GM18909 (cell line): ENCODE measurements at regions not wholly inside any gene's neighbourhood (a gene's known extent, or its start where the extent isn't known, plus 50 kb on each side); places are given as distances from the start of the nearest gene placed in this dataset.
"Not testable (repeated sequence)": the region's sequence is repeated elsewhere in the genome, so short reads cannot be mapped to it uniquely, and the experiment has no call there.

Experiments
- ATAC-seq: cut with Tn5 transposase; IDR thresholded peaks from one replicate; pipeline ENCODE4 v1.9.1; 2021; ENCODE audit warnings: mild to moderate bottlenecking; ENCODE audit not compliant: unreplicated experiment, poor library complexity

DNA sequence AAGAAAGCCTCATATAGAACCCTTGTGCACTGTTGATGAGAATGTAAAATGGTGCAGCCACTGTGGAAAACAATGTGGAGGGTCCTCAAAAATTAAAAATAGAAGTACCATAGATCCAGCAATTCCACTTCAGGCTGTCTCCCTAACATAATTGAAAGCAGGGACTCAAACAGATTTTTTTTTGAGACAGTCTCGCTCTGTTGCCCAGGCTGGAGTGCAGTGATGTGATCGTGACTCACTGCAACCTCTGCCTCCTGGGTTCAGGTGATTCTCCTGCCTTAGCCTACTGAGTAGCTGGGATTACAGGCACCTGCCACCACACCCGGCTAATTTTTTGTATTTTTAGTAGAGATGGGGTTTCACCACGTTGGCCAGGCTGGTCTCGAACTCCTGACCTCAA lies 356.6 kb upstream of the ROPN1 start:
- not testable (repeated sequence) for ATAC-seq

DNA sequence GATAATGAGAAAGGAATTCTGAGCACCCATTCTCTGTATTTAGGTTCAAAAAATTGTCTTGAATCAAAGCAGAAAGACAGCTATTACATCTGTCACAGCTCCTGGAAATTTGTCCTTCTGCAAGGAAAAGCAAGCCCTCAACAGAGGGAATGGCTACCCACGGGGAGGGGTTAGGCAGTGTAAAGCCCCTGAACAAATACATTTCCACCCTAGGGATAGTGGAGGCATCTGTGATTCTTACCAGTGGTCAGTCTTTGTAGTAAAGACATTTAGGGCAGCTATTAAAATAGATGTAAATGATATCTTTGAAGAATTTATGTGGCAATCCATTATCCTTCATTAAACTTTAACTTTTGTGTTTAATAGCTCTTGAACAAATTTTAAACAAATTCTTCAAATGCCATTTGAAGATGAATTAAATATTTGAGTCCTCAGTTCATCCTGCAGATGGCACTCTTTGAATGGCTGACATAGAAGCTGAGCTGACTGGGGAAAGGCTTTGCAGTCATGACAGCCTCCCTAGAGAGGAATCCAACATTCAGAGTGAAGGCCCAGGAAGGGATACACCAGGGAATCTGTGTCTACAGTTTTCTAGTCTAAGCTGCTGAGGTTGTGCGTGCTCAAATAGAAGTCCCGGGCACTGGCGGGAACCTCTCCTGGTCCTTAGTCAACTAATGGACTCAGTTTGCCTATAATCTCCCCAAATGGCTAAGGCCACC lies 359.7 kb upstream of the ROPN1 start:
- no peak for ATAC-seq

DNA sequence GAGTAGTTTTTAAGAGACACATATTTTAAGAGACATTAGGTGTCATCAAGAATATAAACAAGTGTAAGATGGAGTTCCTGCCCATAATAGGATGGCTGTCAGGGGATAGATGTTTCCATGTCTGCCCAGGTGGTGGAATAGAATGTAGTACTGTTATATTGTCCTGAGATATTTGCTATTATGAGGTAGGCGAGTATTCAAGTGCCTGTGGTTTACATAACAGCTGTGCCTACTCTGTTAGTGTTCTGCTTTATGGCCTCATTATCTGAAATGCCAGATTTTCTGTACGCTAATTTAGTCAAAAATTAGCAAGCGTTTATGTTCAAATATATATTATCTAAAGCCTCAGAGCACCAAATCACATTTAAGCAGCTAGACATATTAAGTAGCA lies 360.2 kb upstream of the ROPN1 start:
- ATAC-seq, result no peak

DNA sequence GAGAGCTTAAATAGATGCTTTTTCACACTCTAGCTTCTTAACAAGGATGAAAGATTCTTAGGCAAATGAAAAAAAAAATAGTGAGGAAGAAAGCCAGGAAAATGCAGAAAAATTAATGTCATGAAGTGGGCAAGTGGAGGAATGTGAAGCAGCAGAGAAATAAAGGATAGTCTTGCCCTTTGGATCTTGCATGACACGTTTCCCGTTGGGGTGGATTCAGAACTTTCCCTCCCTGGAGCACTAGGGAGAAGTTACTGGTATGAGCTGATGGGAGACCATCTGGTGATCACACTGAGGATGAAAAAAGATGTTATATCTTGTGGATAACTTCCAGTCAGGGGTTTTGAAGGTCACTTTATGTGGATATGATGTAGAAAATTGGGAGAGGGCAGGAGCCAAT lies 361.8 kb upstream of the ROPN1 start:
- ATAC-seq, result no peak

DNA sequence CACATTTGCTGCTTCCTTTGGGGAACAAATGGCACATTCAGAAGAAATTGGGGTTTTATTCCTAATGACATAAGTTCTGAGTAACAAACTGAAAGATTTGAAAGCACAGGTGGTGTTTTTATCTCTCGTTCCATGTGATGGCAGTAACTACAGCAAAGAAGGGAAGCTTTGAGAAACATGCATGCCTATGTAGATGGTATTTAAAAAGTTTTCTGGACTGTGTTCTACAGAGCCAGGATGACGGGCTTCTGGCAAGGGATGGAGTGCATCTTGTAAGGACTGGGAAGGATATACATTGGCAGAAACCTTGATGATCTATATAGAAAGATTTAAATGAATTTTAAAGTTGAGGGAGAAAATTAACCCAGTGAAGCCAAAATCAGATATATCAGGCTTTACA lies 362.2 kb upstream of the ROPN1 start:
- ATAC-seq, result no peak

DNA sequence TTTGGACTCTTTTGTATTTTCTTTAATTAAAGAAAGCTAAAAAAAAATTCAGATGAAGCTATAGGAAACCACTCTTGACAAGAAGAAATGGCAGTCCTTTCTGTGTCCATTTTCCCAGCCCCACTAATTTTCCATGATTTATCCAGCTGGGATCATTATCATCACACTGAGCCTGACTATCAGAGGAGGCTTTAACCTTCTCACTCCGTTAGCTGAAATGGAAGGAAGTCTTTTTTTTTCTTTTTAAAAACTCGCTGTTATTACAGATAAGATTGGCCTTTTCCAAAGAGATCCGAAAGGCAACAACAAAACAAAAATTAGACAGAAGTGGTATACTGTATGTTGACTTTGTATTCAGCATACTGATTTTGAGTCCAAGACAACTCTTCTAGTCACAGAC lies 366.2 kb upstream of the ROPN1 start:
- ATAC-seq, result no peak

DNA sequence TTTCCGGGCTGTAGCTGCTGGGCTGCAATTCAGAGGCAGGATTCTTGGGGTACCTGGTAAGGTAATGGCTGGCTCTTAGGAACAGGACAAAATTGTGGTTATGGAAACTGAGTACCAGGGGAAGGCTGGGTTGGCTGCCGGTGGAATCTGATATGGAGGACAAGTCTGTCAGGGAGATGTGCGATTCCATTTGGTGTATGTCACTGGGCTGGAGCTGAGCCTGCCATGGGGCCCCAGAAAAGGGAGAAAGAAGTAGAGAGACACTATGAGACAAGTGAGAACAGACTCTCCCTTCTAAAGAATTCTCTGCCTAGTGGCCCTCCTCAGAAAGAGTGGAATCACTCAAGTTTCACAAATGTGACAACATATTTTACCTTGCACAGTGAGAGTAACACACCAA lies 368.2 kb upstream of the ROPN1 start:
- ATAC-seq, result no peak

DNA sequence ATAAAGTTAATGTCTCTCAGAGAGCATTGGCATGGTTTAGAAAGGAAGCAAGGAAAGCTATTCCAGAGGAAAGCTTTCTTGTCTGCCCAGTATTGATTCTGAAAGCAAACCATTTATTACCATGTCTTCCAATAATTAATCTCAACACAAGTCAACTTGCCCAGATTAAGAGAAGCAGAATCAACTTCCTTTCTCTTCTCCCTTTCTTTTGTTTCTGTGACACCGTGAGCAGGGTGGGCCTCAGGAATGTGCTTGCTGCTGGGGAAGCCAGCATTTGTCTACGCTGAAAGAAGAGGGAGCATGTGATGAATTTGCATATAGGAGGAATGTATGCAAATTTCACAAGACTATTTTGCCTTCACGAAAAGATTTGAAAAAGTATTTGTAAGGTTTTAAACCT lies 368.6 kb upstream of the ROPN1 start:
- no peak for ATAC-seq

DNA sequence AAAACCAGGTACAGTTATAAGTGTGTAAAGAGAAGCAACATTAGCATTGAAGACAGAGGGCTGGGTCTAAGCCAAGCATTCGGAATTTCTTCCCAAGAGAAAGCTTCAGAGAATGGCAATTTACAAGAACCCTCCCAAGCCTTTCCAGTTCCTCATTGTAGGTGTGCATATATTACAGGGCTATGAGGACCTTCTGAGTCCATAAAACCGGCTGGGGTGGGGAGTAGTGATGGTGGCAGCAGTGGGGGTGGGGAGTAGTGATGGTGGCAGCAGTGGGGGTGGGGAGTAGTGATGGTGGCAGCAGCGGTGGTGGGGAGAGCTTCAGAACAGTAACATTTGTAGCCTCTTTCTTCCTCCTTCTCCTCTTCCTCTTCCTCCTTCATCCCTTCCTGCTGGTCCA lies 368.7 kb upstream of the UMPS start:
- ATAC-seq, result no peak

DNA sequence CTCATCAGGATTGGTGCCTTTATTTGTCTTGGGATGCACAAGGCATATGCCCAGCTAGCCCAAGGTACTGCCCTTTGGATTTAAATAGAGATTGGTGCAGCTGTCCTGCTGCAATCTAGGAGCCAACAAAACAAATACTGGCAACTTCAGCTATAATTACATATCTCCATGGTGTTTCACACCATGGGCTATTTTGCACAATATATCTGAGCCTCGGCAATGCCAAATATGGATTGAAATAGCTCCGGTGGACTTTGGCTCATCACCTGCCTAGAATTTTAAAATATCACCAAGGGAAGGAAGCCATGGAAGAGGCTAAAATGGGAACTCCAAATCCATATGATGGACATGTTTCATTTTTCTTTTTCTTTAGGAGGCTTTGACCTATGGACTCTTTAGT lies 367.8 kb upstream of the UMPS start:
- no peak for ATAC-seq

DNA sequence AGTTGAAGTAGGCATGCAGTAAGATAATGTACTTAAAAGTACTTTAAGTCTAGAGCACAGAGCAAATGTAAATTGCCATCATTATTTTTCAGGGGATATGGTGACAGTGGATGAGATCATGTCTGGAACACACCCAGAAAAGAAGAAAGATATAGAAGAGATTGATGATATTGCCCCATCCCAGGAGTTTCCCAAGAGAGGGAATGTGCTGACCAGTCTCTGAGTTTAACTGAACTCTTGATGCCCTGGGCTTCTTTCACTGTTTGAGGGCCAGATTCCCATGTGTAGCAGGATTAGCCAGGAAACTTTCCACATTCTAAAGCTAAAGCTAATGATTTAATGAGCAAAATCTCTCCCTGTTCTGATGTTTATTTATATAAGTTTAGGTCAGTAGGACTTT lies 366.8 kb upstream of the UMPS start:
- no peak for ATAC-seq

DNA sequence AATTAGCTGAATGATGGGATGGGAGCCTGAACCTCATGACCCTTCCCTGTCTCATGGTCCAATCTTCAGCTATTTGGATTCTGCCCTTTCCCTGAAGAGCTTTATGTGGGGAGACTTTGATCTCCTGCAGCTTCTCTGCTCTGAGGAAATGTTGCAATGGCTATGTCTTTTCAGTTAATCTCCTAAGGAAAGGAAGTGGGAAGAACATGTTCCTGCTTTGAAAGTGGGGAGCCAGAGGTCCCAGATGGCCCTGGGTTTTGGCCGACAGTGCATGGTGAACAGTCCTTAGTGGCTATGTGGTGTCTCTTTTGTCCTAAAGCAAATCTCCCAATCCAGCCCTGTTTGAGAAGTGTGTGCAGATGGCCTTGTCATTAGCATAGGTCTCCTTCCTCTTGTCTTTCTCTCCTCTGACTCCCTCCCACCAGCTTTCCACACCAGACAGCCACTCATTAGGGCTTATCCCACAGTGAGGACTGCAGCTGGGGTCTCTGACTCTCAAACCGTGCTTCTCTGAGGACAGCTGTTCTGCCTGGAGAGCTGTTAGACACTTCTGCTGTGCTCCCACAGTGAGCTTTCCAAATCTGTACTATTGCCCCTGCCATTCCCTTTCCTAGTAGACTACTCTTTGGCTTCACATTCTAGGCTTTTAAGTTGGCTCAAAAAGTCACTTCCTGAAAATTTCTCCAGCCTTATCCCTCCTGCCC lies 365.8 kb upstream of the UMPS start:
- no peak for ATAC-seq

DNA sequence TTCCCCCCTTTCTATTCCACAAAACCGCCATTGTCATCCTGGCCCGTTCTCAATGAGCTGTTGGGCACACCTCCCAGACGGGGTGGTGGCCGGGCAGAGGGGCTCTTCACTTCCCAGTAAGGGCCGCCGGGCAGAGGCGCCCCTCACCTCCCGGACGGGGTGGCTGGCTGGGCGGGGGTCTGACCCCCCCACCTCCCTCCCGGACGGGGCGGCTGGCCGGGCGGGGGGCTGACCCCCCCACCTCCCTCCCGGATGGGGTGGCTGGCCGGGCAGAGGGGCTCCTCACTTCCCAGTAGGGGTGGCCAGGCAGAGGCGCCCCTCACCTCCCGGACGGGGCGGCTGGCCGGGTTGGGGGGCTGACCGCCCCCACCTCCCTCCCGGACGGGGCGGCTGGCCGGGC lies 363.6 kb upstream of the UMPS start:
- not testable (repeated sequence) for ATAC-seq

DNA sequence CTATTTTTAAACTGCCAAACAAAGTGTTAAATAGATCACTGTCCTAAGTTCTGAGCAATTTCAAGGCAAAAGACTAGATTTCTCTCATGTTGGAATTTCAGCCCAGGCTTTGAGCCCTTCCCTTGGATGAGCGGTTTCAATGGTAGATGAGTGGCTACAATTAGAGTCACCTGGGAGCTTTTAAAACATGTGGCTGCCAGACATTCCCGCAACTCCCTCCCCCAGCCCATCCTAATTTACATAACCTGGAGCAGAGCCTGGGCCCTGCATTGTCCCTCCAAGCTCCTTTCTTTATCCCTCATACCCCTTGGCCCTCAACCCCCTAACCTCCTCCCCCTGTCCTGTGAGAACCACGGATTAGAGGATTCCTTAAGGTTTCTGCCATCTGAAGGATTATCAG lies 357.5 kb upstream of the UMPS start:
- ATAC-seq, result no peak

DNA sequence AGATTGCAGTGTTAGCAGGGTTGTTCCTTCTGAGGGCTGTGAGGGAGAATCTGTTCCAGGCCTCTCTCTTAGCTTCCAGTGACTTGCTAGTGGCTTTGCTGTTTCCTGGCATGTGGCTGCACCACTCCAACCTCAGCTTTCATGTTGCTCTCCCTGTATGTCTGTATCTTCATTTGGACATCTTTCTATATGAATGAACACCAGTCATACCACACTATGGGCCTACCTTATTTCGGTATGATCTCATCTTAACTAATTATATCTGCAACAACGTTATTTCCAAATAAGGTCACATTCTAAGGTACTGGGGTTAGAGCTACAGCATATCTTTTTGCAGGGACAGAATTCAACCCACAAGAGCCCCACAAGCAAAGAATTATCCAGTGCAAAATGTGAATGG lies 356.7 kb upstream of the UMPS start:
- peak; percentile 65 for ATAC-seq

DNA sequence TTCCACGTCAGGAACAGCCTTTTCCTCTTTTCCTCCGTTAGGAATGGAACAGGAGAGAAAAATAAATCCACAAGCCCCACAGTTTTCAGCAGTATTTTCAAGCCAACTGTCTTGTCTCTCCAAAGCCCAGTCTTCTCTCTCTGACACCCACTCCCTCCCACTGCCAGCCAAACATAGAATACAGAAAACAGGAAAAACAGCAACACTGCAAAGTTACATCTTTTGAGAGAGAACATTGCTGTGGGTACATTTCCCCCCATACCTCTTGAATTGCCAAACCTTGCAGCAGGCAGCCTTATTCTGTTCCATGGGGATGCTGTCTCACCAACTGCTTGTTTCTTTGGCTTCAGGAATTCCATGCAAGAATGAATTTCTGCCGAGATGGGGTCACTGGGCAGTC lies 355.7 kb upstream of the UMPS start:
- ATAC-seq, result no peak

DNA sequence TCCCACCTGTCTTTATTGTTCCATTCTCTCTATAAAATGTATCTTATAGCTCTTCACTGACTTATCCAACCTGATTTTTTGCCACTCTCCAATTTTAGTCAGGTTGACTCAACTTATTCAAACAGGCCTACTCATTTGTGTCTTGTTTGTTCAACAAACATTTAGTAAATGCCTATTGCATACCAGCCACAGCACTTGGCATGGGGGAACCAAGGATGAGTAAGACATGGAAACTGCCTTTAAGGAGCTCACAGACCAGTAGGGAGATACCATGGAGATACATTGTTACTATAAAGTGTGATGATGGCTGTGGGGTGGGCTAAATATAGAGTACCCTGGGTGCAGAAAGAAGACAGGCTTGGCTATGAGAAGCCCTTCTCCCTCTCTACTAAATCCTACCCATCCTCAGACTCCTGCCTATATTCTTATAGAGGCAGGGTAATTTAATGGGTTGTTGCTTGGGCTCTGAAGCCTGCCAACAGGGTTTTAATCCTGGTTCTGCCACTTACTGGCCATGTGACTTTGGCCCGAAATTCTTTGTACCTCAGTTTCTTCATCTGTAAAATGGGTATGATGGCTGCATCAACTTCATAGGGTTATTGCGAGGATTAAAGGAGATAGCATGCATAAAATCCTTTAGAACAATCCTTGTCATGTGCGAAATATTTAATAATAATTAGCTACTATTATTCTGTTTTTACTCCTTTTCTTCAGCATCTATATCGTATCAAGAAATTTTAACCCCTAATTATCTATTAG lies 348.5 kb upstream of the UMPS start:
- ATAC-seq, result no peak

DNA sequence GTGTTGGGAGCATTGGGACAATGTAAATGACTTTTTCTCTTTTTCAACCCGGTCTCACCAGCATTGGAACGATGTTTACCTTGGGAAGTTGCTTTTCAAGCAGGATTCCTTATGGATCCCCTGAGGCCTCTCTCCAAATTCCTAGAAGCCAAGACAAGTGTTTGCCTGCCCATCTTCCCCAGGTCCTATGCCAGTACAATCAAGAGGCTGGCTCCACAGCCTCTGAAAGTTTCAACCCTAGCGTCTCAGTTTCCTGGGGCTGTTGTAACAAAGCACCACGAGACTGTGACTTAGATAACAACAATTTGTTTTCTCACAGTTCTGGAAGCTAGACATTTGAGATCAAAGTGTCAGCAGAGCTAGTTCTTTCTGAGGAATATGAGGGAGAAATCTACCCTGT lies 347.2 kb upstream of the UMPS start:
- ATAC-seq, result no peak

DNA sequence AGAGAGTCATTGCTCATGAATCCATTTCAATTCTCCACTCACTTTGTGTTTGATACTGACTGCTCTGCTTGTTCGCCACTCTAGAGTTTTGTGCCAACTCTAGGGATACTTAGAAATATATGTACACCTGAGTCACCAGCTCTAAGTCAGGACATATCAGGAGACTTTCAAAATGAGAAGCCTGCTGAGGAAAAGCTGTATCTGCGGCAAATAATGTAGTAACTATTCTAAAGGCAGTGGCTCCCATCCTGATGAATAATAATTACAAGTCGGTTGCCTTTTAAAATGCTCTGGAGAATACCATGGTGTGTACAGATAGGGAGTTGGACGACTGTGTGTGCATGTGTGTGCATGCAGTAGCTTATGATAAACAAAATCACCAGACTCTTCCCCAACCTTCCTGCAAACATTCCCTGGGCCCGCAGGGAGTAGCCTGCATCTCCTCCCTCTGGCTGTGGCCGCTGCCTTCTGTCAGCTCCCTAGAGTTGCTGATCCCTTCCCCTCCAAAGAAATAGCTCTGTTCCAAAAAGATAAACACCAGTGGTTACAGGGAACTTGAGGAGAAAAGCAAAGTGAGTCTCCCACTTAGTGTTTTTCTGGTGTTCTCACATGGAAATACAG lies 346.3 kb upstream of the UMPS start:
- no peak for ATAC-seq

DNA sequence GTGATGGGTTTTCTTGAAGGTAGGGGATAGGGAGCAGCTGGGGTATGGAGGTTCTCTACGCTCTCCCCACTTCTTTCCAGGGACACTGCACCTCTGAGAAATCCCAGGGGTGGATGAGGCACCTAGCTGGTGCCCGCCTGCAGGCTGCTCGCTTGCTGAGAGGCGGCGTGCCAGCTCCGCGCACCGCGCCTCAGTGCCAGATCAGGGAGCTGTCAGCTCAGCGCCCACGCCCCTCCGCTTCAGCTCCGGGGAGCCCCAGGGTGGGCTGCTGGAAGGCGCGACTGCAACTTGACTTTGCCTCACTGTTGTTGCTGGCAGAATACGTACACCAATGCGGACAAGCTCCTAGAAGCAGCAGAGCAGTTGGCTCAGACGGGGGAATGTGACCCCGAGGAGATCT lies 345.7 kb upstream of the UMPS start:
- no peak for ATAC-seq

DNA sequence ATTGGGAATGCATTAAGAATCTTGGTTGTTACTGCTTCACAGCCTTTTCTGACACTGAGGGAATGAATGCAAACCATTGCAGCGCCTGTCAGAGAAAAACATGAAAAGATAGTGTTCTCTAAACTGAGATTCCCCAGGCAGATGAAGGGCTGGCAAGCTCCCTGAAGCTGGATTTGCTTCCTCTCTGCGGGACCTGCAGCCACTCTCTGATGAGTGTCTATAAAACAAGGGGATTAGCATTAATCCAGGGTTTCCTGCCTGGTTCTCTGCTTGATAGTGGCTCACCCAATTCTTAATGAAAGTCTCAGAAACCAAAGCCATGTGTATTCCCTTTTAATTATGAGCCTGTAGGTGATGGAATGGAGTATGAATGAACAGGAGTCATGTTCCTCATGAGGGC lies 344.3 kb upstream of the UMPS start:
- ATAC-seq, result no peak
